GM12878 (cell line): ENCODE measurements at regions not wholly inside any gene's neighbourhood (a gene's known extent, or its start where the extent isn't known, plus 50 kb on each side); places are given as distances from the start of the nearest gene placed in this dataset.
"Not testable (repeated sequence)": the region's sequence is repeated elsewhere in the genome, so short reads cannot be mapped to it uniquely, and the experiment has no call there.

Experiments used
- EGR1 ChIP-seq, 2 experiments: IDR thresholded peaks; 1 replicate in 1 of 2; 2 replicates in 1 of 2; pipeline ENCODE4 v1.6.1; 2011 to 2012; ENCODE audit warnings: low read depth in 2 of 2, low read length in 2 of 2, borderline replicate concordance in 1 of 2, mild to moderate bottlenecking in 1 of 2, moderate library complexity in 1 of 2
- NFYB ChIP-seq: IDR thresholded peaks from 2 replicates; pipeline ENCODE4 v1.6.1; 2011; ENCODE audit warnings: low read depth, mild to moderate bottlenecking, low read length, improper control_type of control experiment, moderate library complexity; ENCODE audit not compliant: insufficient read depth
- NR2C2 ChIP-seq: IDR thresholded peaks from 2 replicates; pipeline ENCODE4 v1.6.1; 2011; ENCODE audit warnings: borderline replicate concordance, low read depth; ENCODE audit not compliant: control insufficient read depth, insufficient read length
- POLR2A ChIP-seq: IDR thresholded peaks from 2 replicates; pipeline ENCODE4 v1.6.1; 2011; ENCODE audit warnings: low read depth, mild to moderate bottlenecking, low read length
- RCOR1 ChIP-seq: conservative IDR thresholded peaks from 2 replicates; pipeline ENCODE4 v1.6.1; 2012; ENCODE audit warnings: low read depth, low read length, improper control_type of control experiment

GRCh38 chr1:166685891-166686290, 153.4 kb upstream of the POGK start:
- TF ChIP-seq NFYB; NR2C2; EGR1 (IDR thresholded peaks at IDR 0.05; ENCODE audit: borderline replicate concordance in 1 of 2, low read depth in 2 of 2, low read length in 2 of 2); RCOR1; POLR2A: not testable (repeated sequence)
